AG04449 (cell line): ENCODE measurements at regions not wholly inside any gene's neighbourhood (a gene's known extent, or its start where the extent isn't known, plus 50 kb on each side); places are given as distances from the start of the nearest gene placed in this dataset.
"Not testable (repeated sequence)": the region's sequence is repeated elsewhere in the genome, so short reads cannot be mapped to it uniquely, and the experiment has no call there.

Experiments
- CTCF ChIA-PET: fragments of 350-600 bp; formaldehyde crosslinking; extraction: SDS; loops from one replicate; lab custom pipeline; 2021; ENCODE audit warnings: antibody characterized with exemption; lab: Yijun Ruan, JAX
- POLR2A ChIA-PET: fragments of 400-600, 350-600 bp; formaldehyde crosslinking; extraction: SDS; loops from one replicate; lab custom pipeline; 2020; ENCODE audit warnings: antibody characterized with exemption, inconsistent platforms; lab: Yijun Ruan, JAX
- DNase-seq: peaks from one replicate; pipeline ENCODE4 v3.0.0-alpha.2; 2010; ENCODE audit warnings: low read depth, low spot score
- H3K4me3 ChIP-seq: 2 replicates; pipeline ENCODE4 v1.5.1; 2011; ENCODE audit warnings: low read depth, mild to moderate bottlenecking, control low read depth, low read length
- CTCF ChIP-seq: IDR thresholded peaks from one replicate; pipeline ENCODE4 v1.5.1; 2011; ENCODE audit warnings: mild to moderate bottlenecking, moderate library complexity, low read length, control low read depth, inconsistent platforms; ENCODE audit not compliant: insufficient read depth; ENCODE audit errors: missing control alignments

DNA sequence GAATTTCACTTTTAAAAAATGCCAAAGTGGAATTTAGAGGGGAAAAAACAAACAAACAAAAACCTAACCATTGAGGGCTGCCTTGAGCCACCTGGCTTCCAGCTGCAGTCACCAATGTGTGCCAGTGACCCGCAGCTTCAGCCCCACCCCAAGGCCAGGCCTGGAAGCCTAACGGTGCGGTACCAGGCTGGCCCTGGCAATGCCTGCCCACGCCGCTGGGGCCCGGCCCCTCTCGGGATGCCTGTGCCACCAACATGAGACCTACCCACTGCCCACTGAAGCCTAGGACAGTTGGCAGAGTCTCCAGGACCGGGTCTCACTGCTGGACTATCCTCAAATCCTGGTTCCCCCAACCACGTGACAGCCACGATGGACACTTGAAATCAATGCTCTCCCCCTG, 96.6 kb downstream of the NCOR2 start:
- TF ChIP-seq CTCF, result no peak
- ChIA-PET POLR2A (no interaction called here), CTCF (no interaction called here)
- H3K4me3 ChIP-seq, result no peak overlapping the region
- no peak for DNase-seq

- no peak overlapping the region for H3K4me3 ChIP-seq
- no peak for DNase-seq
- TF ChIP-seq CTCF, result no peak
- POLR2A ChIA-PET, result no interaction called here
- CTCF ChIA-PET, result no interaction called here
These were observed 97.3 kb downstream of the NCOR2 start for GRCh38 chr12:124470139-124470538.

- no peak overlapping the region for H3K4me3 ChIP-seq
- no peak for DNase-seq
- peak; percentile 38 for TF ChIP-seq CTCF
- POLR2A ChIA-PET, result no interaction called here
- CTCF ChIA-PET, result no interaction called here
These were observed 98.1 kb downstream of the NCOR2 start for GRCh38 chr12:124469193-124469888.

DNA sequence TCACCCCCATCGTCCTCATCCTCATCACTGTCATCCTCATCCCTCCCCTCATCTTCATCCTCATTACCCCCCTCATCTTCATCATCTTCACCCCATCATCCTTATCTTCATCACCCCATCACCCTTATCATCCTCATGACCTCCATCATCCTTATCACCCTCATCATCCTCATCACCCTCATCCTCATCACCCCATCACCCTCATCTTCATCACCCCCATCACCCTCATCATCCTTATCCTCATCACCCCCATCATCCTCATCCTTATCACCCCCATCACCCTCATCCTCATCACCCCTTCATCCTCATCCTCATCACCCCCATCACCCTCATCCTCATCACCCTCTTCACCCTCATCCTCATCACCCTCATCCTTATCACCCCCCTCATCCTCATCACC, 99.9 kb downstream of the NCOR2 start:
- POLR2A ChIA-PET, H3K4me3 ChIP-seq, CTCF ChIA-PET, DNase-seq: not testable (repeated sequence)

DNA sequence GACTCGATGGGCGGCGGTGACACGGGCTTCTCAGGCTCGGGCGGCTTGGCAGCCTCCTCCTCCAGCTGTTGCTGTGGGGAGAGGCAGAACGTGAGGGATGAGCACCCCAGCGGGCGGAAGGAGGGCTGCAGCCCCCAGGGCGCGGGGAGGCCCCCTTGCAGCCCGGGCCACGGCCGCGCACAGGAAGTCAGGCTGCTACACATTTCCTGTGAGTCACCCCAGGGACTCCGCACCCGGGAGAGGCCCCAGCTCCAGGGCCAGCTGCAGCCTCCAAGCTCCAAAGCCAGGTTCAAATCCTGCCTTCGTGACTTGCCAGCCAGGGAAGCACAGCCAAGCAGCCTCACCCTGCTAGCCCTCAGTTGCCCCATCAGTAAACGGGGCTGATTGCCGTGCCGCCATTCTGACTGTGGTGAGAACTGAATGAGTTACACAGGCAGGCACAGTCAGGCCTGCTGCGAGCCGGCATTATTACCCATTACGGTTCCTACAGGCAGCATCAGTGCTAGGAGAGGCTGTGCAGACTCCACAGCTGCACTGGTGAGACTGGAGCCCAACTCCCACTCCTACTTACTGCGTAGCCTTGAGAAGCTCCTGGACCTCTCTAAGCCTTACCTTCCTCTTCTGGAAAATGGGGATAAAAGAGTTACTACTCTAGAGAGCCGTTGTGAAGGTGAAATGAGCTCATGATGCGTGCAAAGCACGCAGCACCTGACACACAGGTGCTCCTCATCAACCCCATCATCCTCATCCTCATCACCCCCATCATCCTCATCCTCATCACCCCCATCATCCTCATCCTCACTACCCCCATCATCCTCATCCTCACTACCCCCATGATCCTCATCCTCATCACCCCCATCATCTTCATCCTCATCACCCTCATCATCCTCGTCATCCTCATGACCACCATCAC, 100.9 kb downstream of the NCOR2 start:
- CTCF ChIA-PET, result no interaction called here
- no peak overlapping the region for H3K4me3 ChIP-seq
- POLR2A ChIA-PET, result no interaction called here
- no peak for TF ChIP-seq CTCF
- DNase-seq, result no peak

GRCh38 chr12:124465473-124465872, 101.9 kb downstream of the NCOR2 start:
- ChIA-PET POLR2A (no interaction called here), CTCF (interaction anchor here (2.1 kb wide), 1 partner anchor 11 kb away, joined by 5 read pairs; no protein-coding TSS in a partner anchor)
- no peak overlapping the region for H3K4me3 ChIP-seq
- no peak for DNase-seq
- no peak for TF ChIP-seq CTCF
